Loucy (cell line): ENCODE measurements at regions not wholly inside any gene's neighbourhood (a gene's known extent, or its start where the extent isn't known, plus 50 kb on each side); places are given as distances from the start of the nearest gene placed in this dataset.
"Not testable (repeated sequence)": the region's sequence is repeated elsewhere in the genome, so short reads cannot be mapped to it uniquely, and the experiment has no call there.

Experiments used
- H2AFZ ChIP-seq: fragments of 200-600 bp; sonication (generic); 2 replicates; pipeline ENCODE4 v1.6.0; 2016; ENCODE audit warnings: antibody characterized with exemption, mild to moderate bottlenecking, low read length, moderate library complexity
- H3F3A ChIP-seq: fragments of 200-600 bp; 2 replicates; pipeline ENCODE4 v1.6.0; 2016; ENCODE audit warnings: antibody characterized with exemption, low read depth, mild to moderate bottlenecking
- H3K27me3 ChIP-seq: fragments of 200-600 bp; sonication (generic); 2 replicates; pipeline ENCODE4 v1.6.1; 2014; ENCODE audit warnings: low read length, mild to moderate bottlenecking; ENCODE audit not compliant: insufficient read depth, poor library complexity, severe bottlenecking
- H3K36me3 ChIP-seq: fragments of 200-600 bp; sonication (generic); 2 replicates; pipeline ENCODE4 v1.6.1; 2016; ENCODE audit warnings: low read length; ENCODE audit not compliant: insufficient read depth
- H3K4me1 ChIP-seq: fragments of 200-600 bp; sonication (generic); 2 replicates; pipeline ENCODE4 v1.5.1; 2014; ENCODE audit warnings: low read length, mild to moderate bottlenecking; ENCODE audit not compliant: insufficient read depth, poor library complexity, severe bottlenecking
- H3K4me2 ChIP-seq: fragments of 200-600 bp; sonication (generic); 2 replicates; pipeline ENCODE4 v1.6.0; 2014; ENCODE audit warnings: antibody characterized with exemption, low read length, low read depth, mild to moderate bottlenecking; ENCODE audit not compliant: poor library complexity, severe bottlenecking
- H3K4me3 ChIP-seq: fragments of 200-600 bp; sonication (generic); 2 replicates; pipeline ENCODE4 v1.5.1; 2014; ENCODE audit warnings: low read length, mild to moderate bottlenecking, mixed read lengths; ENCODE audit not compliant: poor library complexity, severe bottlenecking
- H3K79me2 ChIP-seq: fragments of 200-600 bp; sonication (generic); 2 replicates; pipeline ENCODE4 v1.6.1; 2014; ENCODE audit warnings: low read length; ENCODE audit not compliant: insufficient read depth
- H3K9ac ChIP-seq: fragments of 200-600 bp; sonication (generic); 2 replicates; pipeline ENCODE4 v1.6.0; 2014; ENCODE audit warnings: mild to moderate bottlenecking, low read depth, low read length, moderate library complexity; ENCODE audit not compliant: poor library complexity, severe bottlenecking
- H3K9me2 ChIP-seq: fragments of 200-600 bp; sonication (generic); replicated peaks from 2 replicates; pipeline ENCODE4 v1.6.1; 2016; ENCODE audit warnings: low read depth, low read length, mixed read lengths
- H3K9me3 ChIP-seq: fragments of 200-600 bp; sonication (generic); 2 replicates; pipeline ENCODE4 v1.6.1; 2014; ENCODE audit warnings: mild to moderate bottlenecking, antibody characterized with exemption, low read length, low read depth; ENCODE audit not compliant: insufficient read depth
- H4K20me1 ChIP-seq: fragments of 200-600 bp; sonication (generic); 2 replicates; pipeline ENCODE4 v1.6.0; 2014; ENCODE audit warnings: antibody characterized with exemption, low read length, mild to moderate bottlenecking; ENCODE audit not compliant: insufficient read depth, poor library complexity, severe bottlenecking
- EZH2phosphoT487 ChIP-seq: fragments of 200-600 bp; IDR thresholded peaks from 2 replicates; pipeline ENCODE4 v1.6.1; 2018; ENCODE audit warnings: antibody characterized with exemption, mild to moderate bottlenecking, moderate library complexity, borderline replicate concordance
- TF ChIP-seq, protein P1 (sequence below): fragments of 200-600 bp; sonication (generic); conservative IDR thresholded peaks from 2 replicates; pipeline ENCODE4 v1.5.1; 2014; ENCODE audit warnings: mild to moderate bottlenecking, antibody characterized with exemption, low read length

DNA sequence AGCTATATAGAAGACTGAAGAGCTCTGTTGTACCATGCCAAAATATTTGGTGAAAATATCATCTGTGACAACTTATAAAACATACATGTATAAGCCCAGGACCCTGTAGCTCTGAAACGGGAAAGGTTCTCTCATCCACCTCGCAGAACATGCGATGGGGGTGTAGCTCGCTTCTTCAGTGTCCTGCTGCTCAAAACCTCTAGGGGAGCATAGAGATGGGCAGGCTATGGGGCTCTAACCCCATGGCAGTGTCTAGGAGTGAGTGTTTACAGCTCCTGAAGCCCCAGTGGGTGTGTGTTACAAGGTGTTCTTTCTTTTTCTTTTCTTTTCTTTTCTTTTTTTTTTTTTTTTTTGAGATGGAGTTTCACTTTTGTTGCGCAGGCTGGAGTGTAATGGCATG is 505.2 kb upstream of the SYNCRIP start:
- Histone ChIP-seq H3K27me3 (no peaks in the 10 kb centered on the region), H3F3A (no peaks in the 10 kb centered on the region), H3K9me3 (no peaks in the 10 kb centered on the region), H3K4me2 (no peak overlapping the region), H3K36me3 (no peaks in the 10 kb centered on the region), H3K9ac (no peak overlapping the region), H3K79me2 (no peaks in the 10 kb centered on the region), H3K4me1 (peaks cover 7% of the 10 kb centered on the region), H2AFZ (no peak overlapping the region), H3K4me3 (no peak overlapping the region), H3K9me2 (no peaks in the 10 kb centered on the region), H4K20me1 (no peaks in the 10 kb centered on the region)
- TF ChIP-seq EZH2phosphoT487: no peak
- TF ChIP-seq, protein P1, sequence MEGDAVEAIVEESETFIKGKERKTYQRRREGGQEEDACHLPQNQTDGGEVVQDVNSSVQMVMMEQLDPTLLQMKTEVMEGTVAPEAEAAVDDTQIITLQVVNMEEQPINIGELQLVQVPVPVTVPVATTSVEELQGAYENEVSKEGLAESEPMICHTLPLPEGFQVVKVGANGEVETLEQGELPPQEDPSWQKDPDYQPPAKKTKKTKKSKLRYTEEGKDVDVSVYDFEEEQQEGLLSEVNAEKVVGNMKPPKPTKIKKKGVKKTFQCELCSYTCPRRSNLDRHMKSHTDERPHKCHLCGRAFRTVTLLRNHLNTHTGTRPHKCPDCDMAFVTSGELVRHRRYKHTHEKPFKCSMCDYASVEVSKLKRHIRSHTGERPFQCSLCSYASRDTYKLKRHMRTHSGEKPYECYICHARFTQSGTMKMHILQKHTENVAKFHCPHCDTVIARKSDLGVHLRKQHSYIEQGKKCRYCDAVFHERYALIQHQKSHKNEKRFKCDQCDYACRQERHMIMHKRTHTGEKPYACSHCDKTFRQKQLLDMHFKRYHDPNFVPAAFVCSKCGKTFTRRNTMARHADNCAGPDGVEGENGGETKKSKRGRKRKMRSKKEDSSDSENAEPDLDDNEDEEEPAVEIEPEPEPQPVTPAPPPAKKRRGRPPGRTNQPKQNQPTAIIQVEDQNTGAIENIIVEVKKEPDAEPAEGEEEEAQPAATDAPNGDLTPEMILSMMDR: no peak

DNA sequence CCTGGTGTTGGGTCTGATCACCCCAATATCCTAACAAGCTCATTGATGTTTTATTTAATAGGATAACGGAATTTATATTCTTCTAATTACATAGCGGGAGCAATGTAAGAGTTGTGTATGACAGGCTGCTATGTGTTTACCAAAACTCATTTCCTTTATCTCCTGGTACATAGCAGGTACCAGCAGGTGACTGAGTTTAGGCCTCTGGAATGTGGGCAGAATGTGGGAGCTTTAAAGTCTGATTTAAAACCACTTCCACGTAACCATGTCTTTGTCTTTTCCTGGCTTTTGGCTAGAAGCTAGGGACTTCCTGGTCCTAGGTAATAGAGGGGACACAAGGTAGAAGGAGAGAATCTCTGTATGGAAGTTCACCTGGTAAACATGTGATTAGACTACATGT is 504.6 kb upstream of the SYNCRIP start:
- Histone ChIP-seq H3K4me1 (peaks cover 1% of the 10 kb centered on the region), H3K4me2 (no peak overlapping the region), H3K27me3 (no peaks in the 10 kb centered on the region), H3K79me2 (no peaks in the 10 kb centered on the region), H3K36me3 (no peaks in the 10 kb centered on the region), H3K4me3 (no peak overlapping the region), H4K20me1 (no peaks in the 10 kb centered on the region), H3K9me2 (no peaks in the 10 kb centered on the region), H3K9me3 (no peaks in the 10 kb centered on the region), H2AFZ (no peak overlapping the region), H3K9ac (no peak overlapping the region), H3F3A (no peaks in the 10 kb centered on the region)
- TF ChIP-seq EZH2phosphoT487: no peak
- TF ChIP-seq, protein P1: no peak

DNA sequence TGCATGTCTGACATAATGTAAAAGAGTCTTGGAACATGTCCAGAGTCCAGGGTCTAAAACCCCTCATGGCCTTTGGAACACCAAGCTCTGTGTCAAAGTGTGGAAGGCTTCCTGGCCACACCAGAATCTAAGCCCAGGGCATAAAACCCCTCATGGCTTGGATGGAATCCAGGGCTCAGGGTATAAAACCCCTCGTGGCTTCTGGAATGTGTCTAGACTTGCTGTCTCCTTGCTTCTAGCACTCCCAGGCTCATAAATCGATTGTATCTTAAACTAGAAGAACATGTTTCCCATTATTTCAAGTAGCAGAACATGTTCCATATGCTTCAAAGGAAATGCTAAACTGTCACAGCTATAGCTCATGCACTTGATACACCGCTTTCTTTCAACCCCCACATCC is 504.1 kb upstream of the SYNCRIP start:
- H3K36me3 ChIP-seq, H3K4me2 ChIP-seq, H3K4me1 ChIP-seq, H3K9ac ChIP-seq, H3F3A ChIP-seq, H4K20me1 ChIP-seq, H3K79me2 ChIP-seq, H2AFZ ChIP-seq, H3K27me3 ChIP-seq, H3K9me2 ChIP-seq, H3K4me3 ChIP-seq, H3K9me3 ChIP-seq: not testable (repeated sequence)

GRCh38 chr6:86142326-86142725 is 499.6 kb upstream of the SYNCRIP start:
- Histone ChIP-seq H3K9ac (no peak overlapping the region), H3K4me2 (no peak overlapping the region), H2AFZ (no peak overlapping the region), H3K79me2 (no peaks in the 10 kb centered on the region), H3F3A (no peaks in the 10 kb centered on the region), H4K20me1 (no peaks in the 10 kb centered on the region), H3K9me3 (no peaks in the 10 kb centered on the region), H3K4me3 (no peak overlapping the region), H3K27me3 (no peaks in the 10 kb centered on the region), H3K36me3 (no peaks in the 10 kb centered on the region), H3K4me1 (no peaks in the 10 kb centered on the region), H3K9me2 (no peaks in the 10 kb centered on the region)
- TF ChIP-seq, protein P1: no peak
- TF ChIP-seq EZH2phosphoT487: no peak
